H1 (cell line): ENCODE measurements at regions not wholly inside any gene's neighbourhood (a gene's known extent, or its start where the extent isn't known, plus 50 kb on each side); places are given as distances from the start of the nearest gene placed in this dataset.

Experiments
- CTCF ChIA-PET: fragments of 300-600 bp; sonication (Branson Sonifier 250); formaldehyde crosslinking; loops from one replicate; lab custom pipeline; 2021; ENCODE audit not compliant: partially characterized antibody; lab: Charles Lee
- POLR2A ChIA-PET: fragments of 300-600 bp; sonication (Branson Sonifier 250); formaldehyde crosslinking; loops from one replicate; lab custom pipeline; 2021; ENCODE audit warnings: inconsistent platforms; ENCODE audit not compliant: partially characterized antibody; lab: Charles Lee
- DNase-seq, 2 experiments: peaks; one replicate each; pipeline versions ENCODE4 v3.0.0 to v3.0.0-alpha.2; 2010 to 2022; ENCODE audit warnings: low spot score in 2 of 2, low read depth in 1 of 2, mixed read lengths in 1 of 2
- FAIRE-seq: peaks from 2 replicates; lab custom pipeline; 2011; peaks lifted over from hg19 to GRCh38; lab: Jason Lieb, UNC
- H2AFZ ChIP-seq: 2 replicates; pipeline ENCODE4 v1.8.1; 2012; ENCODE audit warnings: low read length, inconsistent platforms
- H2AK5ac ChIP-seq: 2 replicates; pipeline ENCODE4 v1.6.1; 2013; ENCODE audit warnings: low read depth, low read length
- H2BK120ac ChIP-seq: replicated peaks from 2 replicates; pipeline ENCODE3; 2013; ENCODE audit warnings: low read depth, low read length, inconsistent platforms
- H2BK12ac ChIP-seq: 2 replicates; pipeline ENCODE4 v1.6.1; 2013; ENCODE audit warnings: low read depth, low read length
- H2BK15ac ChIP-seq: 2 replicates; pipeline ENCODE4 v1.6.1; 2013; ENCODE audit warnings: low read length
- H2BK20ac ChIP-seq: 2 replicates; pipeline ENCODE4 v1.6.1; 2013; ENCODE audit warnings: low read length
- H2BK5ac ChIP-seq: 2 replicates; pipeline ENCODE4 v1.6.1; 2013; ENCODE audit warnings: low read depth, low read length
- H3K14ac ChIP-seq: 2 replicates; pipeline ENCODE4 v1.6.1; 2013; ENCODE audit warnings: inconsistent platforms; ENCODE audit not compliant: insufficient read length
- H3K18ac ChIP-seq: 2 replicates; pipeline ENCODE4 v1.6.1; 2013; ENCODE audit warnings: low read length; ENCODE audit errors: extremely low read depth
- H3K23ac ChIP-seq: 2 replicates; pipeline ENCODE4 v1.6.1; 2013; ENCODE audit warnings: inconsistent platforms; ENCODE audit not compliant: insufficient read length
- H3K23me2 ChIP-seq: 2 replicates; pipeline ENCODE4 v1.6.1; 2013; ENCODE audit warnings: low read depth, low read length
- H3K27ac ChIP-seq: 2 replicates; pipeline ENCODE4 v1.6.1; 2011; ENCODE audit warnings: low read depth, low read length, inconsistent platforms
- H3K27me3 ChIP-seq, 4 experiments: replicated peaks in 1 of 4; 1 replicate in 1 of 4; 2 replicates in 3 of 4; pipeline versions ENCODE4 v1.6.1 to v1.8.1; 2011 to 2013; ENCODE audit warnings: low read length in 3 of 4, mild to moderate bottlenecking in 3 of 4, inconsistent platforms in 2 of 4, mixed read lengths in 2 of 4, moderate library complexity in 1 of 4; ENCODE audit not compliant: control insufficient read depth in 3 of 4, insufficient read depth in 3 of 4; ENCODE audit errors: extremely low read depth in 1 of 4
- H3K36me3 ChIP-seq, 4 experiments: 2 replicates each; pipeline versions ENCODE4 v1.6.1 to v1.8.1; 2011 to 2013; ENCODE audit warnings: mild to moderate bottlenecking in 4 of 4, low read length in 3 of 4, moderate library complexity in 2 of 4, control low read depth in 1 of 4, inconsistent platforms in 1 of 4; ENCODE audit not compliant: insufficient read depth in 4 of 4, control insufficient read depth in 2 of 4
- H3K4ac ChIP-seq: replicated peaks from 2 replicates; pipeline ENCODE3; 2013; ENCODE audit warnings: low read length, low read depth, mixed read lengths, inconsistent platforms; ENCODE audit not compliant: insufficient read length
- H3K4me1 ChIP-seq, 4 experiments: replicated peaks in 1 of 4; 1 replicate in 1 of 4; 2 replicates in 3 of 4; pipeline versions ENCODE4 v1.6.1 to v1.8.1; 2011 to 2013; ENCODE audit warnings: low read length in 3 of 4, inconsistent platforms in 2 of 4, mixed read lengths in 1 of 4; ENCODE audit not compliant: insufficient read depth in 4 of 4, control insufficient read depth in 3 of 4
- H3K4me2 ChIP-seq, 2 experiments: 2 replicates each; pipeline versions ENCODE4 v1.6.1 to v1.8.1; 2011 to 2013; ENCODE audit warnings: low read depth in 2 of 2, low read length in 2 of 2, control low read depth in 1 of 2, inconsistent platforms in 1 of 2, mild to moderate bottlenecking in 1 of 2; ENCODE audit not compliant: insufficient read depth in 1 of 2
- H3K4me3 ChIP-seq, 4 experiments: fragments of 200-600, 300-600 bp in 1 of 4; sonication (generic), shearing (Covaris generic), sonication (Bioruptor Twin) in 1 of 4; 2 replicates each; pipeline versions ENCODE4 v1.5.1 to v1.8.1; 2011 to 2016; ENCODE audit warnings: low read length in 4 of 4, low read depth in 3 of 4, control low read depth in 2 of 4, inconsistent platforms in 2 of 4, mild to moderate bottlenecking in 2 of 4, mixed read lengths in 1 of 4, moderate library complexity in 1 of 4; ENCODE audit not compliant: insufficient read depth in 2 of 4; ENCODE audit errors: extremely low read depth in 1 of 4
- H3K56ac ChIP-seq: replicated peaks from 2 replicates; pipeline ENCODE3; 2013; ENCODE audit warnings: low read depth, mild to moderate bottlenecking, mixed read lengths, low read length, inconsistent platforms; ENCODE audit not compliant: insufficient read length
- H3K79me1 ChIP-seq: 2 replicates; pipeline ENCODE4 v1.6.1; 2013; ENCODE audit warnings: low read depth, low read length, control low read depth
- H3K79me2 ChIP-seq, 2 experiments: 2 replicates each; pipeline versions ENCODE4 v1.6.1 to v1.8.1; 2012 to 2013; ENCODE audit warnings: low read length in 2 of 2, mild to moderate bottlenecking in 2 of 2, inconsistent platforms in 1 of 2; ENCODE audit not compliant: insufficient read depth in 2 of 2, control insufficient read depth in 1 of 2
- H3K9ac ChIP-seq, 4 experiments: replicated peaks in 1 of 4; 1 replicate in 1 of 4; 2 replicates in 3 of 4; pipeline versions ENCODE4 v1.6.1 to v1.8.1; 2011 to 2013; ENCODE audit warnings: low read depth in 3 of 4, low read length in 3 of 4, control low read depth in 2 of 4, mild to moderate bottlenecking in 2 of 4, moderate library complexity in 2 of 4, inconsistent platforms in 1 of 4; ENCODE audit errors: extremely low read depth in 1 of 4
- H3K9me3 ChIP-seq, 2 experiments: 2 replicates each; pipeline versions ENCODE4 v1.6.1 to v1.8.1; 2012 to 2013; ENCODE audit warnings: mild to moderate bottlenecking in 2 of 2, moderate library complexity in 2 of 2, control low read depth in 1 of 2, inconsistent platforms in 1 of 2, low read depth in 1 of 2, low read length in 1 of 2, mixed read lengths in 1 of 2; ENCODE audit not compliant: insufficient read depth in 2 of 2
- H4K20me1 ChIP-seq, 2 experiments: replicated peaks in 1 of 2; 2 replicates each; pipeline versions ENCODE3 to v1.8.1; 2011 to 2013; ENCODE audit warnings: inconsistent platforms in 2 of 2, low read length in 2 of 2, mild to moderate bottlenecking in 1 of 2; ENCODE audit not compliant: insufficient read depth in 2 of 2, control insufficient read depth in 1 of 2
- H4K5ac ChIP-seq: 2 replicates; pipeline ENCODE4 v1.6.1; 2013; ENCODE audit warnings: low read length, low read depth, mixed read lengths, inconsistent platforms; ENCODE audit not compliant: insufficient read length
- H4K8ac ChIP-seq: 2 replicates; pipeline ENCODE4 v1.8.0; 2013; ENCODE audit warnings: mild to moderate bottlenecking, moderate library complexity, low read length, inconsistent platforms; ENCODE audit not compliant: insufficient read depth; ENCODE audit errors: extremely low read depth
- H4K91ac ChIP-seq: replicated peaks from 2 replicates; pipeline ENCODE3; 2013; ENCODE audit warnings: low read length, mixed read lengths, inconsistent platforms; ENCODE audit not compliant: insufficient read length
- BACH1 ChIP-seq: IDR thresholded peaks from 2 replicates; pipeline ENCODE4 v1.6.1; 2012; ENCODE audit warnings: low read length, improper control_type of control experiment
- CHD1 ChIP-seq: IDR thresholded peaks from 2 replicates; pipeline ENCODE4 v1.6.1; 2012; ENCODE audit warnings: low read depth, low read length, improper control_type of control experiment
- RBBP5 ChIP-seq: IDR thresholded peaks from 2 replicates; pipeline ENCODE4 v1.7.1; 2012; ENCODE audit warnings: low read depth, mild to moderate bottlenecking, inconsistent platforms, low read length, moderate library complexity, borderline replicate concordance
- TAF7 ChIP-seq: optimal IDR thresholded peaks from 2 replicates; pipeline ENCODE3; 2011; ENCODE audit warnings: low read depth, mild to moderate bottlenecking, inconsistent platforms, low read length, moderate library complexity, borderline replicate concordance
- WGBS, 2 experiments: shearing (Covaris generic) in 1 of 2; methylation state at CpG; one replicate each; pipeline versions ENCODE4 v1.1.6 to v1.1.7; 2013 to 2015; ENCODE audit warnings: low lambda C conversion rate in 2 of 2, mixed read lengths in 2 of 2, inconsistent platforms in 1 of 2, low coverage in 1 of 2, missing lambda C conversion rate in 1 of 2; ENCODE audit not compliant: insufficient replicate concordance in 2 of 2, insufficient coverage in 1 of 2, insufficient read length in 1 of 2; ENCODE audit errors: extremely low coverage in 1 of 2, missing lambda C conversion rate in 1 of 2; 5-methylcytosine and 5-hydroxymethylcytosine counted together

DNA sequence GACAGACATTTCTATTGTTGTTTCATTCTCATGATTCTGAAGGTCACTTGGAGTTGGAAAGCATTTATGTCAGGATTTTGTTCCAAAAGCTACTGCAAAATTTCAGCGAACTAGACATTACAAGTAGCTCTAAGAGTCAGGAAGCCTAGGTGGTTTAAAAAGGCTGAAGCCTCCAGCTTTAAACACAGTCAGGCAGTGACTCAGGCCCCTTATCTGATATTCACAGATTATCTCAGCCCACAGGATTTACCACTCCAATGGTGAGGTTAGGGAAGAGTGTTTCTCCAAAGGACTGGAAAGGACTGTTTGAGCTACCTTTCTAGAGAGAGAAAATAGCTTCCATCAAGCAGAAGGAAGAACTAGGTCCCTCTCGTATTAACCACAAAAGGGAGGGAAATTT is 624.4 kb upstream of the C16orf82 start:
- H3K36me3 ChIP-seq: no peaks in the 10 kb centered on the region
- 0 out of 4 replicates have a peak, but pooled peaks cover 0 to 3% of the 10 kb centered on the region in 2 experiments for H3K9me3 ChIP-seq
- no peak overlapping the region for H3K14ac ChIP-seq
- H4K20me1 ChIP-seq: no peaks in the 10 kb centered on the region
- no peak overlapping the region for H2BK120ac ChIP-seq
- WGBS, 2 experiments: 81% methylated on average over 2 of the region's 2 CpGs; no CpG with 5 or more reads in 1 of the 2 experiments
- H4K8ac ChIP-seq: no peak overlapping the region
- no peak for FAIRE-seq
- CTCF ChIA-PET: interaction anchor here (1.3 to 2.0 kb wide), 2 partner anchors 11 to 23 kb away, joined by 4 to 9 read pairs; no protein-coding TSS in a partner anchor
- no peaks in the 10 kb centered on the region for H3K27me3 ChIP-seq
- no peak overlapping the region for H3K4ac ChIP-seq
- H4K5ac ChIP-seq: no peak overlapping the region
- H2AFZ ChIP-seq: no peak overlapping the region
- H2BK20ac ChIP-seq: no peak overlapping the region
- H2BK15ac ChIP-seq: no peak overlapping the region
- H3K79me2 ChIP-seq: no peaks in the 10 kb centered on the region
- no peaks in the 10 kb centered on the region for H3K79me1 ChIP-seq
- no peak overlapping the region for H2BK12ac ChIP-seq
- H3K23ac ChIP-seq: no peak overlapping the region
- H3K27ac ChIP-seq: no peak overlapping the region
- H3K4me2 ChIP-seq: no peak overlapping the region
- no peak for TF ChIP-seq RBBP5
- no peak for TF ChIP-seq CHD1
- no peak for TF ChIP-seq TAF7
- TF ChIP-seq BACH1: no peak
- TF ChIP-seq, all 59 proteins: peak for 0
- no peak overlapping the region for H4K91ac ChIP-seq
- H3K4me1 ChIP-seq: no peaks in the 10 kb centered on the region; a peak in 1 of 7 replicates
- no peak overlapping the region for H3K18ac ChIP-seq
- no peak for DNase-seq
- no peak overlapping the region for H3K4me3 ChIP-seq
- no peak overlapping the region for H2BK5ac ChIP-seq
- H3K23me2 ChIP-seq: no peaks in the 10 kb centered on the region
- H3K9ac ChIP-seq: no peak overlapping the region
- no peak overlapping the region for H2AK5ac ChIP-seq
- POLR2A ChIA-PET: no interaction called here
- no peak overlapping the region for H3K56ac ChIP-seq
